ENCODE measurements at regions not wholly inside any gene's neighbourhood (a gene's known extent, or its start where the extent isn't known, plus 50 kb on each side); places are given as distances from the start of the nearest gene placed in this dataset.

DNA sequence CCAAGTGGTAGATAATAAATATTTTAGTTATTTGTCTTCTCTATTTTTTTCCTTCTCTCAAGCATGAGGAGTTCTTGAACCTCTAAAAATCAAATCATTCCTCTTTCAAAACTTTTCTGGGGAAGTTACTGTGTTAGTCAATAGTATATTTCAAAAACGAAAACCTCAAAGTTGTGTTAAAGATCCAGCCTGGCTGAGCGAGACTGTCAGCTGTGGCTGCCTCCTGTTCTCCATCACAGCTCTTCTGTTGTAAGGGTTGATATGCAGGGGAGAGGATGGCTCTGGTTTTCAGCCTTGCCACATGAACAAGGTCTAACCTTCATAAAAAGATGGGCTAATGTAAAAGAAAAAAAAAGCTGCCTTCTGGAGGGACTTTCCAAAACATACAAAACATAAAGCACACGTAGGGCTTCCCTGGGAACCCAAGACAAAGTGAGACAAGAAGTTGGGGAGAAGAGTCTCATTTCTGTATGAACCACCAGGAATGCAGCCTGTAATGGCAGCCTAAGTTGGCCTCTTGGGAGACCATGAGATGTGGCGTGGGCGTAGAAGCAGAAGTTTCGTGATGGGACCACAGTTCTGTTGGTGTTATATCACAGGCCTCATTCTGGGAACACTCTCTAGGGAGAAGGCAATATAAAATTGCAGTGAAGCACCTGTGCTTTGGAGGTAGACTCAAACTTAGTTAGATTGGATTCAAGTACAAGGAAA is 77.9 kb upstream of the FHIP2A start:
- H3K27me3 ChIP-seq (ENCODE audit: control insufficient read depth, insufficient read depth, low read length, poor library complexity, severe bottlenecking), result no peaks in the 10 kb centered on the region
- Mint-ChIP-seq H3K4me1 (peaks cover 4% of the 10 kb centered on the region), H3K9me3 (no peaks in the 10 kb centered on the region), H3K27ac (no peak overlapping the region), H3K27me3 (ENCODE audit: insufficient read depth) (no peaks in the 10 kb centered on the region), H3K36me3 (ENCODE audit: low read depth) (no peaks in the 10 kb centered on the region), H3K4me3 (no peak overlapping the region)
- H3K4me1 ChIP-seq (ENCODE audit: control insufficient read depth, insufficient read depth, low read length), result no peaks in the 10 kb centered on the region
- H3K36me3 ChIP-seq (ENCODE audit: control insufficient read depth, insufficient read depth, low read length), result no peaks in the 10 kb centered on the region
- H3K9me3 ChIP-seq (ENCODE audit: control insufficient read depth, low read length), result no peaks in the 10 kb centered on the region
- no peak for DNase-seq
- WGBS, 2 experiments (ENCODE audit: insufficient coverage in 1 of 2, insufficient read length in 1 of 2), result 87 to 88% methylated on average over 4 to 6 of the region's 6 CpGs
- no peak overlapping the region for H3K9ac ChIP-seq (ENCODE audit: extremely low read depth, low read length, poor library complexity, severe bottlenecking)
- TF ChIP-seq, protein P1, sequence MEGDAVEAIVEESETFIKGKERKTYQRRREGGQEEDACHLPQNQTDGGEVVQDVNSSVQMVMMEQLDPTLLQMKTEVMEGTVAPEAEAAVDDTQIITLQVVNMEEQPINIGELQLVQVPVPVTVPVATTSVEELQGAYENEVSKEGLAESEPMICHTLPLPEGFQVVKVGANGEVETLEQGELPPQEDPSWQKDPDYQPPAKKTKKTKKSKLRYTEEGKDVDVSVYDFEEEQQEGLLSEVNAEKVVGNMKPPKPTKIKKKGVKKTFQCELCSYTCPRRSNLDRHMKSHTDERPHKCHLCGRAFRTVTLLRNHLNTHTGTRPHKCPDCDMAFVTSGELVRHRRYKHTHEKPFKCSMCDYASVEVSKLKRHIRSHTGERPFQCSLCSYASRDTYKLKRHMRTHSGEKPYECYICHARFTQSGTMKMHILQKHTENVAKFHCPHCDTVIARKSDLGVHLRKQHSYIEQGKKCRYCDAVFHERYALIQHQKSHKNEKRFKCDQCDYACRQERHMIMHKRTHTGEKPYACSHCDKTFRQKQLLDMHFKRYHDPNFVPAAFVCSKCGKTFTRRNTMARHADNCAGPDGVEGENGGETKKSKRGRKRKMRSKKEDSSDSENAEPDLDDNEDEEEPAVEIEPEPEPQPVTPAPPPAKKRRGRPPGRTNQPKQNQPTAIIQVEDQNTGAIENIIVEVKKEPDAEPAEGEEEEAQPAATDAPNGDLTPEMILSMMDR (conservative IDR thresholded peaks at IDR 0.05), result no peak
- H3K4me3 ChIP-seq (ENCODE audit: low read length), result no peak overlapping the region
- no peak overlapping the region for H3K27ac ChIP-seq (ENCODE audit: low read depth, low read length)

DNA sequence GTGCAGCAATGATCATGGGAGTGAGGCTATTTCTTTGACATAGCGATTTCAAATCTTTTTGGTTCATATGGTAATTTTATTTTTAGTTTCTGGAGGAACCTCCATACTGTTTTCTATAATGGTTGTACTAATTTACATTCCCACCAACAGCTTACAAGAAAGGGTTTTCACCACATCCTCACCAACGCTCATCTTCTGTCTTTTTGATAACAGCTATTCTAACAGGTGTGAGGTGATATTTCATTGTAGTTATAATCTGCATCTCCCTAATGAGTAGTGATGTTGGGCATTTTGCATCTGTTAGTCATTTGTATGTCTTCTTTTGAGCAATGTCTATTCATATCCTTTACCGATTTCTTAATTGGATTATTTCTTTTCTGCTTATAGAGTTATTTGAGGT is 75.0 kb upstream of the FHIP2A start:
- Mint-ChIP-seq H3K36me3 (ENCODE audit: low read depth) (no peaks in the 10 kb centered on the region), H3K27me3 (ENCODE audit: insufficient read depth) (no peaks in the 10 kb centered on the region), H3K9me3 (no peaks in the 10 kb centered on the region), H3K4me1 (no peaks in the 10 kb centered on the region), H3K27ac (no peak overlapping the region), H3K4me3 (no peak overlapping the region)
- Histone ChIP-seq H3K4me3 (ENCODE audit: low read length) (no peak overlapping the region), H3K27ac (ENCODE audit: low read depth, low read length) (no peak overlapping the region), H3K4me1 (ENCODE audit: control insufficient read depth, insufficient read depth, low read length) (no peaks in the 10 kb centered on the region), H3K9ac (ENCODE audit: extremely low read depth, low read length, poor library complexity, severe bottlenecking) (no peak overlapping the region), H3K9me3 (ENCODE audit: control insufficient read depth, low read length) (no peaks in the 10 kb centered on the region), H3K36me3 (ENCODE audit: control insufficient read depth, insufficient read depth, low read length) (no peaks in the 10 kb centered on the region), H3K27me3 (ENCODE audit: control insufficient read depth, insufficient read depth, low read length, poor library complexity, severe bottlenecking) (no peaks in the 10 kb centered on the region)
- WGBS, 2 experiments (ENCODE audit: insufficient coverage in 1 of 2, insufficient read length in 1 of 2), result 100% methylated on average over 1 of the region's 3 CpGs; no CpG with 5 or more reads in 1 of the 2 experiments
- no peak for DNase-seq
- TF ChIP-seq, protein P1 (conservative IDR thresholded peaks at IDR 0.05), result no peak

DNA sequence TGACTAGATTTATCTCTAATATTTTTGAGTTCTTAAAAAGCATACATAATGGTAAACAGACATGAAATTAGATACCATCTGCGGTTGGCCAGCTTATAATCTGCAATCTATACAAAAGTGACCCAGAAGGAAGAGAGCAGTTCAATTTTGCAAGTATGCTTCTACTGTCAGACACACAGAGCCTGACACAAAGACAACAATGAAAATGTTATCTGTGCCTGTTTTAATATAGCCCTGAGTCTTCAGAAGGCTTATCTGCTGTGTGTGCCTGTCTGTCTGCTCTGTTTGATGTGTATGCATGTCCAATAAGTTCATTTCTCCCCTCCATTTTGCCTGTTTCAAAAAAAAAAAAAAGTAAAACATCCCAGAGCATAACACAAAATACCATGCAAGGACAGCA is 73.3 kb upstream of the FHIP2A start:
- no peak overlapping the region for H3K4me3 ChIP-seq (ENCODE audit: low read length)
- no peaks in the 10 kb centered on the region for H3K9me3 ChIP-seq (ENCODE audit: control insufficient read depth, low read length)
- H3K27ac ChIP-seq (ENCODE audit: low read depth, low read length), result no peak overlapping the region
- no peaks in the 10 kb centered on the region for H3K4me1 Mint-ChIP-seq
- 83 to 93% methylated on average over 1 of the region's 1 CpG for WGBS, 2 experiments (ENCODE audit: insufficient coverage in 1 of 2, insufficient read length in 1 of 2)
- H3K27ac Mint-ChIP-seq, result no peak overlapping the region
- no peaks in the 10 kb centered on the region for H3K36me3 ChIP-seq (ENCODE audit: control insufficient read depth, insufficient read depth, low read length)
- H3K4me3 Mint-ChIP-seq, result no peak overlapping the region
- no peaks in the 10 kb centered on the region for H3K9me3 Mint-ChIP-seq
- H3K27me3 ChIP-seq (ENCODE audit: control insufficient read depth, insufficient read depth, low read length, poor library complexity, severe bottlenecking), result no peaks in the 10 kb centered on the region
- H3K4me1 ChIP-seq (ENCODE audit: control insufficient read depth, insufficient read depth, low read length), result no peaks in the 10 kb centered on the region
- TF ChIP-seq, protein P1 (conservative IDR thresholded peaks at IDR 0.05), result no peak
- H3K9ac ChIP-seq (ENCODE audit: extremely low read depth, low read length, poor library complexity, severe bottlenecking), result no peak overlapping the region
- no peaks in the 10 kb centered on the region for H3K27me3 Mint-ChIP-seq (ENCODE audit: insufficient read depth)
- no peaks in the 10 kb centered on the region for H3K36me3 Mint-ChIP-seq (ENCODE audit: low read depth)
- no peak for DNase-seq

All from endodermal cell (in vitro differentiated cells).